ENCODE measurements at regions not wholly inside any gene's neighbourhood (a gene's known extent, or its start where the extent isn't known, plus 50 kb on each side); places are given as distances from the start of the nearest gene placed in this dataset.

GRCh38 chr14:97571201-97571600, 774.0 kb downstream of the VRK1 start:
- H3K4me3 ChIP-seq: no peak overlapping the region
- no peaks in the 10 kb centered on the region for H3K27me3 ChIP-seq
- H3K9me3 ChIP-seq: peaks cover 0 to 7% of the 10 kb centered on the region in 2 donors
- no peak for DNase-seq (ENCODE audit: low spot score in 2 of 2)
- intact Hi-C loops (cut with DNase I; ENCODE audit: low total_unique reads): no loop called here
- H3K36me3 ChIP-seq: no peaks in the 10 kb centered on the region
- H3K4me1 ChIP-seq: no peaks in the 10 kb centered on the region
- TF ChIP-seq POLR2A (IDR thresholded peaks at IDR 0.05): no peak
- TF ChIP-seq CTCF (IDR thresholded peaks at IDR 0.05): no peak
- TF ChIP-seq POLR2AphosphoS5 (IDR thresholded peaks at IDR 0.05): no peak
- H3K27ac ChIP-seq: no peak overlapping the region

- H3K36me3 ChIP-seq: no peaks in the 10 kb centered on the region
- no peak overlapping the region for H3K27ac ChIP-seq
- no peak for DNase-seq (ENCODE audit: low spot score in 2 of 2)
- TF ChIP-seq POLR2A (IDR thresholded peaks at IDR 0.05) (no peak), CTCF (IDR thresholded peaks at IDR 0.05) (no peak), POLR2AphosphoS5 (IDR thresholded peaks at IDR 0.05) (no peak)
- H3K4me3 ChIP-seq: no peak overlapping the region
- no peaks in the 10 kb centered on the region for H3K4me1 ChIP-seq
- peaks cover 0 to 7% of the 10 kb centered on the region in 2 donors for H3K9me3 ChIP-seq
- intact Hi-C loops (cut with DNase I; ENCODE audit: low total_unique reads): no loop called here
- no peaks in the 10 kb centered on the region for H3K27me3 ChIP-seq
Observed at GRCh38 chr14:97571866-97572555, 774.8 kb downstream of the VRK1 start.

- H3K36me3 ChIP-seq: no peaks in the 10 kb centered on the region
- TF ChIP-seq CTCF (IDR thresholded peaks at IDR 0.05) (no peak), POLR2AphosphoS5 (IDR thresholded peaks at IDR 0.05) (no peak), POLR2A (IDR thresholded peaks at IDR 0.05) (no peak)
- peaks cover 0 to 7% of the 10 kb centered on the region in 2 donors for H3K9me3 ChIP-seq
- no peak for DNase-seq (ENCODE audit: low spot score in 2 of 2)
- no peaks in the 10 kb centered on the region for H3K27me3 ChIP-seq
- intact Hi-C loops (cut with DNase I; ENCODE audit: low total_unique reads): no loop called here
- H3K4me1 ChIP-seq: no peaks in the 10 kb centered on the region
- H3K27ac ChIP-seq: no peak overlapping the region
- no peak overlapping the region for H3K4me3 ChIP-seq
Observed at GRCh38 chr14:97572583-97573458, 775.6 kb downstream of the VRK1 start.

GRCh38 chr14:97575677-97576076, 778.5 kb downstream of the VRK1 start:
- peaks cover 0 to 7% of the 10 kb centered on the region in 2 donors for H3K9me3 ChIP-seq
- TF ChIP-seq CTCF (IDR thresholded peaks at IDR 0.05): no peak
- TF ChIP-seq POLR2A (IDR thresholded peaks at IDR 0.05): no peak
- TF ChIP-seq POLR2AphosphoS5 (IDR thresholded peaks at IDR 0.05): peak in 1 of 3 donors; percentile 14
- no peak overlapping the region for H3K4me3 ChIP-seq
- H3K27me3 ChIP-seq: no peaks in the 10 kb centered on the region
- H3K27ac ChIP-seq: no peak overlapping the region
- DNase-seq (ENCODE audit: low spot score in 2 of 2): no peak
- H3K36me3 ChIP-seq: no peaks in the 10 kb centered on the region
- intact Hi-C loops (cut with DNase I; ENCODE audit: low total_unique reads): no loop called here
- H3K4me1 ChIP-seq: no peaks in the 10 kb centered on the region

DNA sequence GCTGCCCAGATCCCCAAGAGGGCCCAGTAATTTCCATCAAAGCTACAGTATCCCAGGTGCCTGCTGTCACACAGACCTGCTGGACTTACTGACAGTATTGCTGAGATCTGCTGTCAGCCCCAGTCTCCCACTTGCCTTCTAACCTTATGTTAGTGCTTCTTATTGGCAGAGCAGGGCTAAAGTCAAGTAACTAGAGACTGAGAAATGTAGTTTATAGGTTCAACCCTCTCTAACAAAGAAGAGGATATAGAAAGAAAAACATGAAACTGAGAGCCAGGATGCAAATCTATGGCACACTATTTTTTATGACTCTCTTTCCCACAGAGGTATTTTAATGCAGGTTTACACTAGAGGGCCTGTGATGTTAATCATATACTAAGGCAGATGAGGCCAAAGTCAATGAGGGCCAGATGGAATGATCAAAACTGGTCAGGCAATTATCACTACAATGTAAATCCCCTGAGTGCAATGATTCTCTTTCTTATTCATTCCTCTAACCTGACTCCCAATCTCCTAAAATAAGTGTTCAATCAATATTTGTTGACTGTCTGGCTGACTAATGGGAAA, 781.9 kb downstream of the VRK1 start:
- intact Hi-C loops (cut with DNase I; ENCODE audit: low total_unique reads): no loop called here
- no peak for DNase-seq (ENCODE audit: low spot score in 2 of 2)
- TF ChIP-seq POLR2AphosphoS5 (IDR thresholded peaks at IDR 0.05) (no peak), CTCF (IDR thresholded peaks at IDR 0.05) (no peak), POLR2A (IDR thresholded peaks at IDR 0.05) (no peak)

More for the DNA sequence above, 781.9 kb downstream of the VRK1 start:
- H3K36me3 ChIP-seq: no peaks in the 10 kb centered on the region
- H3K4me1 ChIP-seq: no peaks in the 10 kb centered on the region
- no peak overlapping the region for H3K27ac ChIP-seq
- H3K9me3 ChIP-seq: no peaks in the 10 kb centered on the region
- no peaks in the 10 kb centered on the region for H3K27me3 ChIP-seq
- H3K4me3 ChIP-seq: no peak overlapping the region

Data from breast epithelium (tissue), 4 donors.